Omental fat pad (tissue), 3 donors: ENCODE measurements at regions not wholly inside any gene's neighbourhood (a gene's known extent, or its start where the extent isn't known, plus 50 kb on each side); places are given as distances from the start of the nearest gene placed in this dataset.

Source experiments
- ATAC-seq: fragments of 150-250 bp; one replicate; pipeline ENCODE4 v1.9.1; 2016; ENCODE audit warnings: mild to moderate bottlenecking, moderate library complexity; ENCODE audit not compliant: low FRiP score
- DNase-seq: peaks from one replicate; pipeline ENCODE4 v3.0.0-alpha.2; 2019; ENCODE audit warnings: low spot score
- TF ChIP-seq, protein P1 (sequence below), 3 donors: fragments of 450-650 bp; IDR thresholded peaks; one replicate each; pipeline ENCODE4 v1.5.1; 2016 to 2017; ENCODE audit warnings: antibody characterized with exemption in 3 of 3, mild to moderate bottlenecking in 3 of 3, moderate library complexity in 2 of 3

DNA sequence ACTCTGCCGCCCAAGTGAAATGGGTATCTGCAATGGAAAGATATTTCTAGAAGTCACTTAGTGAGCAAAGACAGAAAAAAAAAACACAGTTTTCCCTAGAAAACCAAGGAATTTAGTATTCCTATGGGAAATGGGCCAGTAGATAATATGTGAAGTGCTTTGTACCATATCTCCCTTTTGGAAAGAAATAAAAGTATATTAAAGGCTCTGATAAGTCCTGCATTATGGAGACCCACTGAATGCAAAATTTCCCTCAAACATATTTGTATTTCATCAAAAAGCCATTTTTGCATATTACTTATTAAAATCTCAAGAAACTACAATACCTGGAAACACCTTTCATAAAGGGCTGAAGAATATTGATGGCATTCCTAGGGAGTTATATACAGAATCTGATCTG, 51.6 kb upstream of the DYNLRB2 start:
- TF ChIP-seq, protein P1, sequence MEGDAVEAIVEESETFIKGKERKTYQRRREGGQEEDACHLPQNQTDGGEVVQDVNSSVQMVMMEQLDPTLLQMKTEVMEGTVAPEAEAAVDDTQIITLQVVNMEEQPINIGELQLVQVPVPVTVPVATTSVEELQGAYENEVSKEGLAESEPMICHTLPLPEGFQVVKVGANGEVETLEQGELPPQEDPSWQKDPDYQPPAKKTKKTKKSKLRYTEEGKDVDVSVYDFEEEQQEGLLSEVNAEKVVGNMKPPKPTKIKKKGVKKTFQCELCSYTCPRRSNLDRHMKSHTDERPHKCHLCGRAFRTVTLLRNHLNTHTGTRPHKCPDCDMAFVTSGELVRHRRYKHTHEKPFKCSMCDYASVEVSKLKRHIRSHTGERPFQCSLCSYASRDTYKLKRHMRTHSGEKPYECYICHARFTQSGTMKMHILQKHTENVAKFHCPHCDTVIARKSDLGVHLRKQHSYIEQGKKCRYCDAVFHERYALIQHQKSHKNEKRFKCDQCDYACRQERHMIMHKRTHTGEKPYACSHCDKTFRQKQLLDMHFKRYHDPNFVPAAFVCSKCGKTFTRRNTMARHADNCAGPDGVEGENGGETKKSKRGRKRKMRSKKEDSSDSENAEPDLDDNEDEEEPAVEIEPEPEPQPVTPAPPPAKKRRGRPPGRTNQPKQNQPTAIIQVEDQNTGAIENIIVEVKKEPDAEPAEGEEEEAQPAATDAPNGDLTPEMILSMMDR (IDR thresholded peaks at IDR 0.05), result no peak
- DNase-seq, result no peak
- no peak for ATAC-seq

DNA sequence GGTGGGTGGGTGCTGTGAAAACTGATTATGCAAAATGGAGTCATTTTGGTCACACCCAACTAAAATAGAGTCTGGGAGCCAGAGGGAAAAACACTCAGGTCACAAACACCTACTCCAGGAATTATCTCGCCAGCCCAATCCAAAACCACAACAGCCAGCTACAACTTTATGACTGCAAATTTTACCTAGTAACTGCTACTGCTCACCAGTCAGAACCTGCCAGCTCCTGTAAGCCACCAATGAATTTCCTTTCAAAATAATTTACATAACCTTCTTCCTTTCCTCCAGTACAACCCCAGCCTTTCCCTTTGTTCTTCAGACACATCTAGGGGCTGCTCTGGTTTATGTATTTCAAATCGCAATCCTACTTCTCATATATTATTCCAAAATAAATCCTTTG, 52.6 kb upstream of the DYNLRB2 start:
- DNase-seq (no peak), ATAC-seq (no peak)
- TF ChIP-seq, protein P1 (IDR thresholded peaks at IDR 0.05), result no peak

DNA sequence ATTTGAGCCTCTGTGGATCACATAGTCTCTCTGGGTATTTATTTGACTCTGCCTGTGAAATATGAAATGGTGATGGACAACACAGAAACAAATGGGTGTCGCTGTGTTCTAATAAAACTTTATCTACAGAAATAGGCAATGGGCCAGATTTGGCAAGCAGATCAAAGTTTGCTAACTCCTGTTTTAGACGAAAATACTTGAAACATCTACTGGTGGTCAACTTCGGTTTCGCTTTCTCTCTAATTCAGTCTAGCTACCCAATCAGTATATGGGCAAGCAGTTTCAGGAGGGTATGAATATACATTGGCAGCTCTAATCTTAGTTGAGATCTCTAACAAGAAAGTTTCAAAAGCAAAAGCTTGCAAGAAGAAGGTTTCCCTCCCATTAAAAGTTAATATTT, 60.1 kb upstream of the DYNLRB2 start:
- ATAC-seq (no peak), DNase-seq (no peak)
- TF ChIP-seq, protein P1 (IDR thresholded peaks at IDR 0.05), result no peak

DNA sequence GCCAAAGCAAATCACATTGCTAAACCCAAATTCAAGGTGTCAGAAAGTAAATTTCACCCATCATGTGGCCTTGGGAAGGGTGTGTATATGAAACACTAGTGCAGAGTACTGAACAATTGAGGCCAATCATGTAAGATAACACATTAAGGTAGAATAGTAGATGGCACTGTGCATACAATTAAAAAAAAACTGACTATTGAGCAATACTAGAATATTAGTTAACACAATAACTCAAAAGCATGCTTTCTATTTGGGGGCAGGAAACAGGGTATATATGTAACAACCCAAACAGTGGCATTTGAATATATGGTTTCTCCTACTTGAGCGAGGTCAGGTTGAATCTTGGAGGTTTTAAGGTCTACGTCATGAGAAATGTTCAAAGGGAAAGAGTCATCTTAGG, 63.0 kb upstream of the DYNLRB2 start:
- ATAC-seq, result no peak
- TF ChIP-seq, protein P1 (IDR thresholded peaks at IDR 0.05), result no peak

DNA sequence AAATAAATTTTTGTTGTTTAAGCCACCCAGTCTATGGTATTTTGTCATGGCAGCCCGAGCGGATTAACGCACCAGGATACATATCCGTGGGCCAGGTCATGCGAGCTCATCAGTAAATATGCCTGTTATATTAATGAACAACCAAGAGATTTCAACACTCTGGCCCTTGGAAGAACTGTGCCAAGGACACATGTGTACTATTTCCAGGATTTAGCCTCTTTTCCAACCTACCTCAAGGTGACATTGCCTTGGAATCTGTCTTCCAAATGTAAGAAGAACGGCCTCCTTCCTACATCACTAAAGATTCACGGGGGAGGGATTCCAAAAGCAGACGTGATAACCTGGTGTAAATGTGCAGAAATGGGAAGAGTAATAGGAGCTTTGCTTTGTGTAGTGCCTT, 72.8 kb upstream of the DYNLRB2 start:
- TF ChIP-seq, protein P1 (IDR thresholded peaks at IDR 0.05), result no peak
- DNase-seq (no peak), ATAC-seq (no peak)

More for the DNA sequence above, 63.0 kb upstream of the DYNLRB2 start:
- no peak for DNase-seq

DNA sequence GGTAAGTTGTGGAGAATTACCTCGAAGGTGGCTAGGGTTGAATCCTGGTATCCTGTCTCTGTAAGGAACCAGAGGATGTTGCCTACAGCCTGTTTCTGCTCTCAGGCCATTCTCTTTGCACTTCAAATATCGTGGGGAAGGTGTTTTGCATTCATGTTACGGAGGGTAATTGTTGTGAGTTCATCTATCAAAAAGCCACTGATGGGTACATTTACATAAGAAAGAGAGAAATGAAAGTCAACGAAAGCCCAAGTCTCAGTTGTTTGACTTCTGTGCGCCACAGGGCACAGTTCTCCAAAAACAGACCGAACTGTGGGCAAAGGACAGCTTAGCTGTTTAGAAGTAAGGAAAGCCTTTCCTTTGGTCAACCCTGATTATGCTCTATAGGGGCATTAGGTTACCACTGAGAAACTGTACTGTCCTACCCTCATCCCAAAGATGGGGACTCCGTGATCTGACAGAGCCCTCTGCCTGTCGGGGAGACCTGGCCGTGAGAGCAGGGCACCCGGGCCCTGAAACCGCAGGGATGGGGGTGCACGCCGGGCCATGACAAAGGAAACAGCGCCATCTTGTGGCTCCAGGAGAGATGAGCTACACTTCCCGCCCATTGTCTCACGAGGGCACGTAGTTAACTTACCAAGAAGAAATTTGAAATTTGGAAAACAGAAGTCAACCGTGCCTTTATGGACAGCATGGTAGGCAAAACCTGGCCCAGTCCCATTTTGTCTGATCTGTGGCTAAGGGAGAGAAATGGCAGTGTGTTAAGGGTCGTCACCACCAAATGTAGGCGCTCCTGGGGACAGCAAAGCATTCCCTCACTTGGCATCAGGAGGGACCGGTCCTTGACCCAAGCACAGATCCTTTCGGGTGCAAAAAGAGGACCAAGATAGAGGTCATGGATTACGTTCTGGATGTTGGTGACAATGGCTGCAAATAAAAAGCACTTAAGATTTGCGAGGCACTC, 74.5 kb upstream of the DYNLRB2 start:
- peak; percentile 63 for DNase-seq
- TF ChIP-seq, protein P1 (IDR thresholded peaks at IDR 0.05), result peak in 1 of 3 donors; percentile 56
- ATAC-seq, result peak; percentile 79
